Rectal smooth muscle tissue (tissue), 1 donor: ENCODE measurements at regions not wholly inside any gene's neighbourhood (a gene's known extent, or its start where the extent isn't known, plus 50 kb on each side); places are given as distances from the start of the nearest gene placed in this dataset.
"Not testable (repeated sequence)": the region's sequence is repeated elsewhere in the genome, so short reads cannot be mapped to it uniquely, and the experiment has no call there.

Experiments used
- H3K27ac ChIP-seq: one replicate; pipeline ENCODE4 v1.7.0; 2013; ENCODE audit warnings: low read depth, low read length, inconsistent platforms
- H3K27me3 ChIP-seq: one replicate; pipeline ENCODE4 v1.7.0; 2013; ENCODE audit warnings: low read length; ENCODE audit not compliant: control insufficient read depth, insufficient read depth
- H3K36me3 ChIP-seq: one replicate; pipeline ENCODE4 v1.7.0; 2013; ENCODE audit warnings: low read length; ENCODE audit not compliant: control insufficient read depth, insufficient read depth
- H3K4me1 ChIP-seq: one replicate; pipeline ENCODE4 v1.7.0; 2013; ENCODE audit warnings: low read length; ENCODE audit not compliant: control insufficient read depth, insufficient read depth
- H3K4me3 ChIP-seq: one replicate; pipeline ENCODE4 v1.7.0; 2013; ENCODE audit warnings: low read length
- H3K9ac ChIP-seq: one replicate; pipeline ENCODE4 v1.7.0; 2013; ENCODE audit warnings: low read length

- Histone ChIP-seq H3K4me1 (no peaks in the 10 kb centered on the region), H3K27ac (no peak overlapping the region), H3K36me3 (no peaks in the 10 kb centered on the region), H3K9ac (no peak overlapping the region), H3K27me3 (no peaks in the 10 kb centered on the region), H3K4me3 (no peak overlapping the region)
Observed at GRCh38 chr6:86423571-86423970, 513.8 kb upstream of the HTR1E start.

GRCh38 chr6:86412057-86412456, 525.3 kb upstream of the HTR1E start:
- no peaks in the 10 kb centered on the region for H3K36me3 ChIP-seq
- H3K4me3 ChIP-seq = no peak overlapping the region
- no peaks in the 10 kb centered on the region for H3K27me3 ChIP-seq
- no peaks in the 10 kb centered on the region for H3K4me1 ChIP-seq
- H3K27ac ChIP-seq = no peak overlapping the region
- no peak overlapping the region for H3K9ac ChIP-seq

- no peaks in the 10 kb centered on the region for H3K4me1 ChIP-seq
- H3K9ac ChIP-seq = no peak overlapping the region
- H3K4me3 ChIP-seq = no peak overlapping the region
- H3K36me3 ChIP-seq = no peaks in the 10 kb centered on the region
- H3K27me3 ChIP-seq = no peaks in the 10 kb centered on the region
- no peak overlapping the region for H3K27ac ChIP-seq
Observed at GRCh38 chr6:86407128-86407527, 530.2 kb upstream of the HTR1E start.

- H3K9ac ChIP-seq, H3K4me3 ChIP-seq, H3K27ac ChIP-seq, H3K36me3 ChIP-seq, H3K4me1 ChIP-seq, H3K27me3 ChIP-seq: not testable (repeated sequence)
Observed at GRCh38 chr6:86392850-86393249, 544.5 kb upstream of the HTR1E start.

GRCh38 chr6:86380571-86381125, 556.7 kb upstream of the HTR1E start:
- no peak overlapping the region for H3K4me3 ChIP-seq
- no peaks in the 10 kb centered on the region for H3K36me3 ChIP-seq
- H3K27me3 ChIP-seq = no peaks in the 10 kb centered on the region
- H3K27ac ChIP-seq = no peak overlapping the region
- no peaks in the 10 kb centered on the region for H3K4me1 ChIP-seq
- no peak overlapping the region for H3K9ac ChIP-seq

GRCh38 chr6:86357877-86358276, 579.5 kb upstream of the HTR1E start:
- H3K27ac ChIP-seq = no peak overlapping the region
- no peak overlapping the region for H3K4me3 ChIP-seq
- no peaks in the 10 kb centered on the region for H3K27me3 ChIP-seq
- H3K4me1 ChIP-seq = no peaks in the 10 kb centered on the region
- no peaks in the 10 kb centered on the region for H3K36me3 ChIP-seq
- H3K9ac ChIP-seq = no peak overlapping the region

GRCh38 chr6:86355271-86355670, 582.1 kb upstream of the HTR1E start:
- Histone ChIP-seq H3K36me3 (no peaks in the 10 kb centered on the region), H3K9ac (no peak overlapping the region), H3K27ac (no peak overlapping the region), H3K4me3 (no peak overlapping the region), H3K4me1 (no peaks in the 10 kb centered on the region), H3K27me3 (no peaks in the 10 kb centered on the region)

- no peak overlapping the region for H3K9ac ChIP-seq
- no peaks in the 10 kb centered on the region for H3K4me1 ChIP-seq
- H3K27ac ChIP-seq = no peak overlapping the region
- no peak overlapping the region for H3K4me3 ChIP-seq
- H3K27me3 ChIP-seq = no peaks in the 10 kb centered on the region
- no peaks in the 10 kb centered on the region for H3K36me3 ChIP-seq
Observed at GRCh38 chr6:86331919-86332318, 605.4 kb upstream of the HTR1E start.

- Histone ChIP-seq H3K27ac (no peak overlapping the region), H3K4me3 (no peak overlapping the region), H3K27me3 (no peaks in the 10 kb centered on the region), H3K4me1 (no peaks in the 10 kb centered on the region), H3K36me3 (no peaks in the 10 kb centered on the region), H3K9ac (no peak overlapping the region)
Observed at GRCh38 chr6:86331265-86331840, 606.0 kb upstream of the HTR1E start.

GRCh38 chr6:86306210-86306609, 631.1 kb upstream of the HTR1E start:
- Histone ChIP-seq H3K4me3 (no peak overlapping the region), H3K27me3 (no peaks in the 10 kb centered on the region), H3K27ac (no peak overlapping the region), H3K9ac (no peak overlapping the region), H3K36me3 (no peaks in the 10 kb centered on the region), H3K4me1 (no peaks in the 10 kb centered on the region)

- Histone ChIP-seq H3K27ac (no peak overlapping the region), H3K9ac (no peak overlapping the region), H3K4me1 (no peaks in the 10 kb centered on the region), H3K36me3 (no peaks in the 10 kb centered on the region), H3K4me3 (no peak overlapping the region), H3K27me3 (no peaks in the 10 kb centered on the region)
Observed at GRCh38 chr6:86285876-86286275, 643.2 kb upstream of the SYNCRIP start.

GRCh38 chr6:86284809-86285480, 642.3 kb upstream of the SYNCRIP start:
- H3K9ac ChIP-seq, H3K36me3 ChIP-seq, H3K27ac ChIP-seq, H3K4me1 ChIP-seq, H3K4me3 ChIP-seq, H3K27me3 ChIP-seq: not testable (repeated sequence)

- H3K36me3 ChIP-seq, H3K9ac ChIP-seq: not testable (repeated sequence)
Observed at GRCh38 chr6:86283596-86283995, 640.9 kb upstream of the SYNCRIP start.

More at GRCh38 chr6:86283596-86283995, 640.9 kb upstream of the SYNCRIP start:
- not testable (repeated sequence) for H3K4me3 ChIP-seq, H3K27ac ChIP-seq, H3K4me1 ChIP-seq, H3K27me3 ChIP-seq
